Endothelial cell of umbilical vein (primary cell): ENCODE measurements at regions not wholly inside any gene's neighbourhood (a gene's known extent, or its start where the extent isn't known, plus 50 kb on each side); places are given as distances from the start of the nearest gene placed in this dataset.
"Not testable (repeated sequence)": the region's sequence is repeated elsewhere in the genome, so short reads cannot be mapped to it uniquely, and the experiment has no call there.

ENCODE experiments used
- BruUV-seq: library from RNA; stranded (reverse); fragments of 400-500 nt; replicated peaks from 2 replicates; lab custom pipeline; 2021; lab: Mats Ljungman, UMichigan
- CTCF ChIA-PET: fragments of 300-600, 350-600 bp; sonication (Branson Sonifier 250); formaldehyde crosslinking; loops from one replicate; lab custom pipeline; 2021; ENCODE audit warnings: antibody characterized with exemption, inconsistent platforms; lab: Charles Lee
- POLR2A ChIA-PET: fragments of 300-600, 350-600 bp; sonication (Branson Sonifier 250); formaldehyde crosslinking; loops from one replicate; lab custom pipeline; 2021; ENCODE audit warnings: antibody characterized with exemption, inconsistent platforms; lab: Charles Lee
- DNase-seq: peaks from one replicate; pipeline ENCODE4 v3.0.0-alpha.2; 2011; ENCODE audit warnings: low read depth, low spot score
- FAIRE-seq: peaks from 2 replicates; lab custom pipeline; 2011; peaks lifted over from hg19 to GRCh38; lab: Jason Lieb, UNC
- H2AFZ ChIP-seq: 2 replicates; pipeline ENCODE4 v1.6.0; 2012; ENCODE audit warnings: low read depth, low read length, control low read depth, inconsistent platforms
- H3K27ac ChIP-seq: 2 replicates; pipeline ENCODE4 v1.5.1; 2011; ENCODE audit warnings: low read depth, mild to moderate bottlenecking, control low read depth, low read length, moderate library complexity; ENCODE audit not compliant: insufficient read depth
- H3K27me3 ChIP-seq, 2 experiments: 2 replicates each; pipeline versions ENCODE4 v1.6.0 to v1.6.1; 2011; ENCODE audit warnings: low read length in 2 of 2, mixed read lengths in 1 of 2; ENCODE audit not compliant: control insufficient read depth in 2 of 2, insufficient read depth in 2 of 2
- H3K36me3 ChIP-seq, 2 experiments: 2 replicates in 1 of 2; 3 replicates in 1 of 2; pipeline ENCODE4 v1.5.1; 2011; ENCODE audit warnings: low read length in 2 of 2, mild to moderate bottlenecking in 1 of 2, moderate library complexity in 1 of 2; ENCODE audit not compliant: control insufficient read depth in 2 of 2, insufficient read depth in 2 of 2; ENCODE audit errors: extremely low read depth in 1 of 2
- H3K4me1 ChIP-seq: 3 replicates; pipeline ENCODE4 v1.5.1; 2011; ENCODE audit warnings: mild to moderate bottlenecking, low read length; ENCODE audit not compliant: control insufficient read depth, insufficient read depth; ENCODE audit errors: extremely low read depth
- H3K4me2 ChIP-seq: 2 replicates; pipeline ENCODE4 v1.6.1; 2011; ENCODE audit warnings: low read length, control low read depth, mixed read lengths; ENCODE audit not compliant: insufficient read depth
- H3K4me3 ChIP-seq, 3 experiments: fragments of 200-600 bp in 1 of 3; sonication (generic), shearing (Covaris generic) in 1 of 3; replicated peaks in 1 of 3; 2 replicates each; pipeline ENCODE4 v1.5.1; 2011 to 2016; ENCODE audit warnings: control low read depth in 3 of 3, low read length in 3 of 3, mild to moderate bottlenecking in 2 of 3, inconsistent platforms in 1 of 3, low read depth in 1 of 3, moderate library complexity in 1 of 3; ENCODE audit not compliant: insufficient read depth in 1 of 3
- H3K79me2 ChIP-seq: 2 replicates; pipeline ENCODE4 v1.6.0; 2012; ENCODE audit warnings: low read length, inconsistent platforms; ENCODE audit not compliant: control insufficient read depth, insufficient read depth
- H3K9ac ChIP-seq: replicated peaks from 2 replicates; pipeline ENCODE3; 2011; ENCODE audit warnings: low read length, control low read depth; ENCODE audit not compliant: insufficient read depth; ENCODE audit errors: extremely low read depth
- H3K9me1 ChIP-seq: replicated peaks from 3 replicates; pipeline ENCODE4 v1.6.0; 2011; ENCODE audit warnings: mild to moderate bottlenecking, low read length; ENCODE audit not compliant: control insufficient read depth, insufficient read depth; ENCODE audit errors: extremely low read depth
- H3K9me3 ChIP-seq: replicated peaks from 2 replicates; pipeline ENCODE4 v1.5.1; 2012; ENCODE audit warnings: low read length, inconsistent platforms; ENCODE audit not compliant: control insufficient read depth, insufficient read depth
- H4K20me1 ChIP-seq: replicated peaks from 2 replicates; pipeline ENCODE3; 2011; ENCODE audit warnings: mild to moderate bottlenecking, low read length; ENCODE audit not compliant: control insufficient read depth, insufficient read depth; ENCODE audit errors: extremely low read depth
- dilution Hi-C: fragments of 300-500 bp; cut with MboI; formaldehyde crosslinking; loops from one replicate; pipeline ENCODE4 v1.15.0; 2019; ENCODE audit warnings: low sequenced_read_pairs; ENCODE audit not compliant: extremely low pct_ligation_motif_present
- intact Hi-C: fragments of 100-400 bp; cut with micrococcal nuclease; formaldehyde crosslinking; loops from one replicate; pipeline ENCODE4 v1.10.0; 2022

DNA sequence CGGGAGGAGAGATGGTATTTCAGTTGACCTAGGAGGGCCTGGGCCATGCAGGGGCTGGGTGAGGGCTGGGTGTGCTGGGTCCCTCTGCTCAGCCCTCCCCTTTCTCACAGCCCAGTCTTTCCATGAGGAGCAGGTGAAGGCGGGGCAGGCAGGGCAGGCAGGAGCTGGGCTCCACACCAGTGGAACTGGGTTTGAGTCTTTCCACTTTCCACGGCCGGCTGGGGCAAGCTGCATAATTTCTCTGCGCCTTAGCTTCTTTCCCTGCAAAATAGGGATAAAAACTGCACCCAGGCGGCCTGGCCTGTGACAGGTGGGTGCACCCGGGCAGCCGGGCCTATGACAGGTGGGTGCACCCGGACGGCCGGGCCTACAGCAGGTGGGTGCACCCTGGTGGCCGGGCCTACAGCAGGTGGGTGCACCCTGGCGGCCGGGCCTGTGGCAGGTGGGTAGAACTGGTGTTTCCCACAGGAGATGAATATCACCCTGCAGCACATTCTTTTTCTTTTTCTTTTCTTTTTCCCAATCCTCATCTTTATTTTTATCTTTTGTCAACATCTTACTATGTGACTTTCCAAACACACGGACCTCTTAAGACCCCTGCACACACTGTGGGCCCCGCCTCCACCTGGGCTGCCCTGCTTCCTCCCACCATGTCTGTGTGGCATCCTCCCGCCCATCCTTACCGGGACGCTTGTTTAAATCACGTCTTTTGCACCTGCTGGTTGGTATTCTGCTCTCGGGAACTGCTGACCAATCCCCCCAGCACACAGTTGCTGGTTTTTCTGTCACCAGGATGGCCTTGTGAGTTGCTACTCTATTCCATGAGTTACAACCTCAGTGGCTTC lies 111.3 kb downstream of the NPIPB11 start:
- H2AFZ ChIP-seq, intact Hi-C loops, BruUV-seq, H4K20me1 ChIP-seq, POLR2A ChIA-PET, CTCF ChIA-PET, H3K27me3 ChIP-seq, dilution Hi-C loops, DNase-seq, FAIRE-seq, H3K79me2 ChIP-seq, H3K4me3 ChIP-seq, H3K36me3 ChIP-seq, H3K9me3 ChIP-seq, H3K27ac ChIP-seq, H3K4me2 ChIP-seq, H3K9ac ChIP-seq, H3K9me1 ChIP-seq: not testable (repeated sequence)
- H3K4me1 ChIP-seq, result peaks cover 11% of the 10 kb centered on the region

GRCh38 chr16:29294400-29294933 lies 112.0 kb downstream of the NPIPB11 start:
- H3K27me3 ChIP-seq, H2AFZ ChIP-seq, H3K4me2 ChIP-seq, POLR2A ChIA-PET, H3K9me3 ChIP-seq, H3K4me3 ChIP-seq, H3K36me3 ChIP-seq, H3K9ac ChIP-seq, dilution Hi-C loops, H3K79me2 ChIP-seq, BruUV-seq, H3K27ac ChIP-seq, DNase-seq, FAIRE-seq, intact Hi-C loops, H3K9me1 ChIP-seq, CTCF ChIA-PET, H4K20me1 ChIP-seq: not testable (repeated sequence)
- H3K4me1 ChIP-seq, result peaks cover 11% of the 10 kb centered on the region

GRCh38 chr16:29293545-29293944 lies 113.0 kb downstream of the NPIPB11 start:
- H3K36me3 ChIP-seq, H3K27me3 ChIP-seq, CTCF ChIA-PET, POLR2A ChIA-PET, H3K9me3 ChIP-seq, H3K9ac ChIP-seq, H4K20me1 ChIP-seq, dilution Hi-C loops, H3K27ac ChIP-seq, H3K4me2 ChIP-seq, H3K9me1 ChIP-seq, DNase-seq, intact Hi-C loops, BruUV-seq, H3K79me2 ChIP-seq, H3K4me3 ChIP-seq, FAIRE-seq, H2AFZ ChIP-seq: not testable (repeated sequence)
- peaks cover 11% of the 10 kb centered on the region for H3K4me1 ChIP-seq

- H3K36me3 ChIP-seq, H3K4me2 ChIP-seq, H4K20me1 ChIP-seq, POLR2A ChIA-PET, H3K4me3 ChIP-seq, CTCF ChIA-PET, dilution Hi-C loops, H3K9ac ChIP-seq, FAIRE-seq, H3K9me3 ChIP-seq, H3K27me3 ChIP-seq, H3K9me1 ChIP-seq, BruUV-seq, DNase-seq, H3K79me2 ChIP-seq, H3K27ac ChIP-seq, intact Hi-C loops, H2AFZ ChIP-seq: not testable (repeated sequence)
- H3K4me1 ChIP-seq, result peaks cover 11% of the 10 kb centered on the region
Observed at GRCh38 chr16:29292952-29293471, 113.5 kb downstream of the NPIPB11 start.
